CMK (cell line): ENCODE measurements at regions not wholly inside any gene's neighbourhood (a gene's known extent, or its start where the extent isn't known, plus 50 kb on each side); places are given as distances from the start of the nearest gene placed in this dataset.
"Not testable (repeated sequence)": the region's sequence is repeated elsewhere in the genome, so short reads cannot be mapped to it uniquely, and the experiment has no call there.

Experiments
- DNase-seq: peaks from one replicate; pipeline ENCODE4 v3.0.0-alpha.2; 2010; ENCODE audit warnings: low read depth

DNA sequence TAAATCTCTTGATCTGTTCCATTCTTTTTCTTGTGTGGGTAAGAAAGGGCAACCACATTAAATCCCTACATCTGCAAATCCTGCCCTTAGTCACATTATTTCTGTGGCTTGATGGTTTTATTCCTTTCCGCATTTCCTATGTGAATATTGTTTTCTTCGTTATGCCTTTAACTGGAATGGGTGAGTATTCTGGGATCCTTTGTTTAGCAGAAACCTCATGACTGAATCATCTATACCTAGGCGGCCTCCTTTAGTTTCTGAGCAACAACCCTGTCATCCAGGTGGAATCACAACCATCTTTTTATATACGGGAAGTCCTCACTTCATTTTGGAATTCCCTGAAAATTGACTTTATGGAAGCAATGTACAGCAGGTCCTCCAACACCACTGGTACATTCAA is 409.5 kb downstream of the DIRAS2 start:
- DNase-seq, result not testable (repeated sequence)

DNA sequence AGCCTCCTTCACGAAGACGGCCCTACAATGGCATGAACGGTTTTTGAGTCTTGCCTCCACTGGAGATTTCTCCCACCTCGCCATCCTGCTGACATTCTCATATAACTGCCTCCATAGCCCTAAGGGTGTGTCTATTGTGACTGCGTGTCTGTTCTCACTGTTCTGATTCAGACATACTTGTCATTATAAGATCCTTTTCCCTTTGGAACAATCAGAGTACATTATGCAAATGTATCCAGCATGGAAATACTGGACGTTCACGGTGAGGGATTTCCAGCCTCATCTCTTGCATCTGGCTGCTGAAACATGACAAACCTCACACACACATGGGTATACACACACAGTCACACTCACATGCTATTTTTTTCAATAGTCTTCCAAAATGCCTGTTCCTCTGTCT is 402.1 kb downstream of the DIRAS2 start:
- no peak for DNase-seq

DNA sequence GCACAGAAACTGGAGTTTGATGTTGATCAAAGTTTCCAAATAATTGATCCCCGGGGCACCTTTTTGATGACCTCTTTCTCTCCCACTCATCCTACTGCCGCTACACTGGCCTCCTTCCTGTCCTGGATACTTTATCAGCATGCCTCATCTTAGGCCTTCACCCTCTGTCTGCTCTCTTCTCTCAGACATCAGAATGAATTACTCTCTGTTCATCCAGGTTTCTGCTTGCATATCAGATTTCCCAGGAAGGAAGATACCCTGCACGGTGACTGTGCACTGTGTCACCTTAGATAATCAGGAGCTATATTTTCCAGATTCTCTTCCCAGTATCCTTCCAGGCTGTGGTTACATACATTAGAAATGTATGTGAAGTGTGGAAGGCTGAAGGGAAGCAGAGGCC is 397.0 kb downstream of the DIRAS2 start:
- no peak for DNase-seq

DNA sequence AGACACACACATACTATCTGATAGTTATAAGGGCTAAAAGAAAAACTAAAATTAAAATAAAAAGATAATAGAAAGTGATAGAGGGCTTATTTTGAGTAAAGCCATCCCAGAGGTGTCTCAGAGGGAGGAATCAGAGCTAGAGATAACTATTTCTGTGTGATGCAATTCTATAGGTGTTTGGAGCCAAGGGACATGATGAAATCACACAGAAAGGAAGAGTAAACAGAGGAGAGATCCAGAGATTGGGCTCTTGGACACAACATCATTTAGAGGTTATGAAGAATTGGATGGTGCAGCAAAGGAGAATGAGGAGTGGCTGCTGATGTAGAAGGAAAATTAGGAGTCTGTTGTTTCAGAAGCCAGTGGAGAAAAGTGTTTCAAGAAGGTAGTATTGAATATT is 393.5 kb downstream of the DIRAS2 start:
- no peak for DNase-seq

DNA sequence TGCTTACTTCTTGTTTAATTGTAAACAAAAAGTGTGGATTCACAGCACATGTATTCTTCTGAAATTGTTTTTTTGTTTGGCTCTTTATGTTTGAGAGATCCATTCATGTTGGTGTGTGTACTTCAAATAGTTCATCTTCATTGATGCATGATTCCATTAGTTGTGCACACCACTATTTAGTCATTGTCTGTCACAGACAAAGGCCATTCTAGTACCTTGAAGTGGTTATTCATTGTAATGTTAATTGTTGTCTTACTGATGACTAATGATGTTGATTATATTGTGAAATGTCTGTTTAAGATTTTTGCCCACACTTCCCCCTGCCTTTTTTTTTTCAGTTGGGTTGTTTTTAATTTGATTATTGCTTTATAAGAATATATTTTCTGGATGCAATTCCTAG is 391.3 kb downstream of the DIRAS2 start:
- no peak for DNase-seq

DNA sequence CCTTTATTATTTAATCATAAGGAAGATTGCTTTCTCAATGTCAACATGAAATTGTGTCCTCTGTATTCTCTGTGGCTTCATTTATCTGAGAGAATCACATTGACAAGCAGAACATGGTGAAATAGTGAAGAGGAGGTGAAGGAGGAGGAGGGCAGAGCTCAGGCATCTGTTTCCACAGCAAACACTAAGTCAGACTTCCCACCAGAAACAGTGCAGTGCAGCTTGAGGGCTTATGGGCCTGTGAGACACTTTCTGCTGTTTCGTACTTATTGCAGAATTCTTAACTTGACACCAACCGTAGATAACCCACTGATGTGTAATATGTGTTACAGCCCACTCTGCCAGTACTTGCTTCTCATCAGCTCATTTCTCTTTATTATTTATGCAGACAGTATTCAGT is 386.3 kb downstream of the DIRAS2 start:
- no peak for DNase-seq

DNA sequence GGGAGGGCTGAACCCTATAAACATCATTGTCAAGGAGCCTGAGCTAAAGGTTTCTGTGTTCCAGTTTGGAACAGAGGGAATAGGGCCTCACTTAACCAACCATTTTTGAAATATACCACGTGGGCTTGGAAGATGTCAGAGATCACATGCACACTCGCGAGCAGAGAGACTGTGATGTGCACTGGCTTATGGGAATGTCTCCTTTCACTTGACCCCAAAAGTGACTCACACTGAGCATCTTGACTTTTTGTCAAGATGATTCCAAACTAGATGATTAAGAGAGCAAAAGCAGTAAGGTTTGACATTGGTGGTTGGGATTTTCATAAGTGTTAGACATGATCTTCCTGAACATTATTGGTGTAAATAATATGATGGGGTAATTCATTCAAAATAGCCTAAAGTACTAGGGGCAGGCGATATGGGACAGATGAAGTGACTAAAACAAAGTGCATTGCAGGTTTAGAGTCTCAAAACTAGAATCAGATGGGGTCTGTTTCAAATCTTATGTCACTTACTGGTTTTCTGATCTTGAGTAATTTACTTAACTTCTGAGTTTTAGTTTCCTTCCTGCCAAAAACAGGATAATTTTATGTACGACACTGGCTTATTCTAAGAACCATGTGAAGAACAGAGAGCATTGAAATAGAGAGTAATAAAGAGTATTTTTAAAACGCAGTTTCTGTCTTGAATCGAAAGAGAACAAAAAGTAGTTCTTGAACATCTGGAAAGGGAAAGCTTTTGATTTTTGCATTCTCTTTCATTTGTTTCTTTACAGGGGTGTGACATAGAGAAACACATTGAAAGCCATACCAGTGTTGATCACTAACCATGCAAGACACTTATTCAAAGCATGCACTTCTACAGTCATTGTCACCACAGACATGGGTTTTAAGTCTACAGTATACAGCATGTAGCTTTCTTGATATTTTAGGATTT is 383.0 kb downstream of the DIRAS2 start:
- DNase-seq, result no peak

DNA sequence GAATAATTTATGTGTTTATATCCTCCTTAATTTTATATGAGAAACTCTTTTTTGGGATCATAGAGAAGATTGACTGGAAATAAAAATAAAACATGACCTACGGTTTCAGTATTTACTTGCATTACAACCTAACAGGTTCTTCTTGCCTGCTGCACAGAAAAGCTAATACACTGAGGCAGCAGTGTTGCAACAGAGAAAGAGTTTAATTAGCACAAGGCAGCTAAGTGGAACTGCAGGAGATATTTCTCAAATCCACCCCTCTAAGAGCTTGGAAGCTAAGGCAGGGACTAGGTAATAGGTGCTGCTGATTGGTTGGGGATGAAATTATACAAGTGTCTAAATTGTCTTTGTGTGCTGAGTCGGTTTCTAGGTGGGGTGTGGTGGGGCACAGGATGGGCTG is 380.9 kb downstream of the DIRAS2 start:
- DNase-seq, result no peak

DNA sequence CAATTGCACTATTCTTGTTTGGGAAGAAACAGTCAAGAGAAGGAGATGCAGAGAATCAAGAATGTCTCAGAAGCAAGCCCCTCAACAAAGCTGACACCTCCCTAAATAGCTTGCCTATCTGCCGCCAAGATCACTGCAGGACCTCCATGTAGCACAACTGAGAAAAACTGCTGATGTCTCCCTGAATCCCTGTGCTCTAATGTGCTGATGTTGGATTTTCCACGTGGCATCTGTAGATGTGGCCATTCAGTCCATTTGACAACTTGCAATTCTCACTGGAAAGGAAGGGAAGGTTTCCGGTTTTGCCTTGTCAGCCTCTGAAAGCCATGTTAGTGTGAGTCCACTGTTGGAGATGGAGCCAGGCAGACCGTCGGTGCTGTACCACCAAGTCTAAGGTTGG is 374.0 kb downstream of the DIRAS2 start:
- DNase-seq, result no peak

DNA sequence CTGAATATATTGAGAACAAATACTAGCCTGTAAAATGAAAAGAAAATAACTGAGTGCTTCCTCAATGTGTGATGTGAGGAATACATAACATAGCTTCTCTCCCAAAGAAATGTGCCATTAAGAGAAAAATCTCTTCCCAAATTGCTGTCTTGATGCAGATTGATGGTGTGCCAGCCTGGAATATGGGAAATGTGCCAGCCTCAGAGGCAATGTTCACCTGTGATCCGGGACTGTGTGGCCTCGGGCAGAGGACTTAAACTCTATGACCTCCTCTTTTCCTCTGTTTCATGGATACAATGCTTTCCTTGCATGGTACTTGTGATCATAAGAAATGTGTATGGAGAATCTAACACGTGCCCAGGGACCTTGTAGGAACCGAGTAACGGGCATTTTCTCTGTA is 370.9 kb downstream of the DIRAS2 start:
- no peak for DNase-seq

DNA sequence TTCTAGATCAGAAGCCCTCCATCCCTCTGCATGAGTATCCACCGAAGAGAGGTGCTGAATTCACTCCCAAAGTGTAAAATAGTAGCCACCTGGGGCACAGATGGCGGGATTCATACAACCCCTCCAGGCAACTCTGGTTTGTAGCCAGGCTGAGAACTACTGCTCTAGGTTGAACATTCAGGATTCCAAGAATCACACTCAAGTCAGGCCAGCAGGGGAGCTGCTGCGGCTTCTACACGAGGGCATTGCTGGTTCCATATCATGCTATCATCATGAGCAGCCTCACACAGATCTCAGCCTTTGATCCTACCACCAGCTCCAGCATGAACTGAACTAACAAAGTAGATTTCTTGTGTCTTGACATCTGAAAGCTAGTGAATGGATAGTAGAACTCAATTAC is 367.9 kb downstream of the DIRAS2 start:
- DNase-seq, result no peak

DNA sequence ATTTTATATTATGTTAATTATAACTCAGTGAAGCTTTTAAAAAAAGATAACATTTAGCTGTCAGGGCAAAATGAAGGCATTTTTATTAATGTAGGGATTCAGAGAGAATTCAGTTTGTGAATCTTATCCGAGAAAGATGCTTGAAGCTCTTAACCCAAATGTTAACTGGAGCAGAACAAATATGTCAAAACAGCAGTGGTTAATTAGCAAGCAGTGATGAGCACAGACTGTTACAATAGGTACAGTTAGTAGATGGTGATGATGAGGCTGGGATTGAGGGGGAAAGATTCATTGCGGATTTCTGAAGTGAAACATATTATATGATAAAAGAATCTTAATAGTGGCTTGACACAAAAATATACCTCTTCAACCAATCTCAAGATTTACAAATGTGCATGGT is 356.7 kb downstream of the DIRAS2 start:
- DNase-seq, result no peak

DNA sequence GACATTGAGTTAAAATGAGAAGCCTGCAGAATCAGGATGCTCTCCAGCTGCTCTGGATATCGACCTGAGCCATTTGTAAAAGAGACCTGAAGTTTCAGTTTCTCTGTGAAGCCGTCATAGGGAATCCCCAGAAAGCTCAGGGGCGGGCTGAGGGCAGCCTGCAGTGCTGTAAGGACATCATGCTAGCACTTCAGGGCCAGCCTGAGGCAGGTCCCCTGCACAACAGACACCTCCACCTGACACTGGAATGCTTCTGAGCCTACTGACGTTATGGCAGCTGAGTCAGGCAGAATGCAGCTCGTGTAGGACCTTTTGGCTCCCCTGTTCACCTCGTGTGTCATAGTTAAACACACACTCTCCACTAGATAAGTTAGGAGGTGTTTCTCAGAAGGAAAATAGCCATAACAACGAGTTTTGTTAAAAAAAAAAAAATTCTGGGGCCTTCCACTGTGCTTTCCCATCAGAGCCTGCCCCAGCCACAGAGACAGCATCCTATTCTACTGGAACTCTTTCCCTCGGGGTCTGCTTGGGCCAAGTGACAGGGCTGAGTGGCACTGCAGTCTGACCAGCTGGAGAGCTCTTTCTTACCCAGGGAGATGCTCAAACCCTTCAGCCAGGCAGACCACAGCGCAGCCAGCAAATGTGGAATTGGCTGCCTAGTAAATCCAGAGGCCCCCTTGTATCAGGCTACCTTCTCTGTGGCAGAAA is 354.9 kb downstream of the DIRAS2 start:
- no peak for DNase-seq

DNA sequence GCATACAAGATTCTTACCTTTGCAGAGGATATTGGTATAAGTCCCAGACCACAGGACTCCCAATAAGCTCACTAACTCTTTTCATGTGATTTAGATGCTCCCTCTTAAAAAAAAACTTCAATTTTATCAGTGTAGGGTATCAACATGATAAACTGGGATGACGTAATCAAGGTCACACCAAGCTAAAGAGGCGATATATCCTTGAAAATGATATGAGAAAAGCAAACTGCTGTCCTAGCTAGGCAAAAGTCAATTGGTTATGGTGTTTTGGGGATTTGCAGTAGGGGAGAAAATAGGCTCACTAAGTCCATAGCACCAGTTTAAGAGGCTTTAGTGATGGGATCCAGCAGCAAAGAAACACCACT is 354.4 kb downstream of the DIRAS2 start:
- no peak for DNase-seq

DNA sequence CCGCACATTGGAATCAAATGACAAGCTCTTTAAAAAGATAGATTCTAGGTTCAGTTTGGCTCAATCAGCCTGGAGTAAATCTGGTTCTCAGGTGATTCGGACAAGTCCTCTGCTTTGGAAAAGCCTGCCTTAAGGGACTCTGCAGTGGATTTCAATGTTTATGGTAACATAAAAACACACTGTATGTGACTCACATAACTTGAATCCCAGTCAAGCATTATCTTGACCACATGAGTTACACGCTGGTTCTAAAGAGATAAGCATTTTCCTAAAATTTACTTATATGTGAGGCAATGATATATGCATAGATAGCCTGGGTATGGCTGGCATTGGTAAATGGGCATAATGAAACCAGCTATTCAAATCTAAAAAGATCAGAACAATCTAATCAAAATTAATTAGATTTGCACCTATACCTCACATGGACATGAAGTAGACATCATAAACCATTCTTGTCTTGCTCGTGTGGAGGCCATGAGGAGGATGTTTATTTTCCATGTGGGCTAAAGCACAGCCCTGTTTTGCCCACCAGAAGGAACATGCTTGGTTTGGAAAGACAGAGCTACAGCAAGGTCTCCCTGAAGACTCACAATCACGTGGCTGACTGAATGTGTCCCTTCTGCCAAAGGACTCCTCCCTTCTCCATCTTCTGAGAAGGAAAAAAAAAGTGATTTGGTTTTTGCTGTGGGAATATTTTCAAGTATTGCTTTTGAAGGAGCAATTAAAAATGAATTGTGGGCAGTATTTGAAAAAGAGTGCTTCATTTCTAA is 351.7 kb downstream of the DIRAS2 start:
- DNase-seq, result no peak

DNA sequence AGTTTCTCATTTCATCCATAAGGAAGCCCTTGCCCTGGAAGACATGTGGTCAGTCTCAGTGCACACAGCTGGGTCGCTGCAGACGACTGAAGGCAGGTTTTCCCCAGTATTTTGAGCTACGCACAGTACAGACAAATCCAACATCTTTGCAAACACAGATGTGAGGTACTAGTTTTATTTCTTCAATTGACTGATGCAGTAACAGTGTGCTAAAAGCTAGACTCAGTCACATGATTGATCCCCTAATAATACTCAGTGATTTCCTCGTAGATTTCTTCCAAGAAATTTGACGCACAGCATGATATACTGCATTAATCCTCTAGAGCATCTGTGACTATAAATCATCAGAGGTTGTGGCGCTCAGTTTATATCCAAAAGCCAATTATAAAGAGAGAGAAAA is 346.1 kb downstream of the DIRAS2 start:
- no peak for DNase-seq

DNA sequence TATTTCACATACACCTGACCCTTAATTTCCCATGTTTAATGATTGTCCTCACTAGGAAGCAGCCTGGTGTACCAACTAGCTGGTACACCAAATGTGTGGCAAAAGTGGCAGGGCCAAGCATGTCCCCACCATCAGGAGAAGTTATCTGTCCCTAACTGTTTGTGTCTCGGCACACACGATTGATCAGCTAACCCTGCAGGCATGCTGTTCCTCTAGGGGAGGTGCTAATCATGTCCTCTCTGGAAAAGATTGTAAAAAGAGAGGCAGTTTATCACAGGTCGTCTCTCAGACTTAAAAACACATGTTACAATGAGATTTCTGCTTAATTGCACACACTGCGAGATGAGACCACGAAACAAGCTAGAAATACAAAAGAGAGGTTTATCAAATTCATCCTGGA is 342.7 kb downstream of the DIRAS2 start:
- DNase-seq, result no peak

DNA sequence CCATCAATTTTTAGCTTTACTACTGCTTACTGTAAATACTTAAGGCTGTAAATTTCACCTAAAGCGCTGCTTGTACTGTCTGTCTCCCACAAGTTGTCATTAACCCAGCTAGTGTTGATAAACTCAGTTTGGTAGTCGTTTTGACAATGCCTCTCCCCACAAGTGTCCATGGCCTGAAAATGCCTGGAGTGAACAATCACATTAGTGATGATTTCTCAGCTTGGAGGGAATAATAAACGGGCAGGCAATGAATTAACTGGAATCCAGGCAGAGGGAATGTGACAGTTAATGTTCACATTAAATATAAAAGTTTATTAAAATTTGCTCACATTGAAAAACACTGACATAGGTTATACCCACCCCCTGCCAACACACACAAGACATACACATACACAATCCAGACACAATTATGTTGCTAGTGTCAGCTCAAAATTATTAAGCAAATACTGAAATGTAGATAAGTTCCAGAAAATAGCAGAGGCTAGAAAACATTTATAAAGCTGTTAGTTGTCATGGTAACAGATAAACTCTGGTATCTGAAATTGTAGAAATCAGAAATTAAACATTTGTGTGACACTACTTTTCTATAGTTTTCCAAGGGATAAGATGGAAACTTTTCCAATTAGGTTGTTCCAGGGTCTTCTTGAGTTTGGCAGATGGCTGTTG is 341.9 kb downstream of the DIRAS2 start:
- DNase-seq, result no peak

DNA sequence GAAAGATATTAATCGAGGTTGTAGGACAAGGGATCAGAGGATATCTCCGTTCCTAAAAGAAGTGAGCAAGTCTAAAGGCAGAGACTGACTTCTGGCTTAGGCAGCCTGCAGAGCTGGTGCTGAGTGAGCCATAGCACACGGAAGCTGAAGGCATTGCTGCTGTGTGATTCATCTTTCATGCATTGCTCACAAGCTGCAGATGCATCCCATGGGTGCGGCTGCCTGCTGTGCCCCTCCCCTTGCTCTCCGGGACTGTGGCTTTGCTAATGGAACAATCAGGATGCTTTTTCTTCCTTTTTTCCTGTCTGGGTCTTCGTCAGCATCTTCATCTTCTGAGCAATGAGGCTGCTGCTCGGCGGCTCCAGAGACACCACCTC is 341.4 kb downstream of the DIRAS2 start:
- DNase-seq, result no peak

DNA sequence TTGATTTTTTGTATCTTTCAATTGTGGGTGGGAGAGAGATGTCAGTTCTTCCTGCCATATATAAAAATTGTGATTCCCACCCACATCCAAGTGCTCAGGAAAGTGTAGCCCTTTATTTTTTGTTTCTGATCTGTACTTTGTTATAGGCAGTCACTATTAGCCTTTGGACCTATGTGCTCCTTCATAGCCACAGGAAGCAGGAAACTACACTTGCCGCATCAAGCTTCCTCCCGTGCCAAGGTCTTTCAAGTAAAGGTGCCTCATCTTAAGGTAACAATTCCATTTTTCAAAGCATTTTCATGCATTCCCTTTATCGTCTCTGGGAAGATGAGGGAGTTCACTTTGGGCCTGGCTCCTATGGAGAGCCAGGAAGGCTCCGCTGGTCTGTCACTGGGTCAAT is 339.0 kb downstream of the DIRAS2 start:
- DNase-seq, result no peak

DNA sequence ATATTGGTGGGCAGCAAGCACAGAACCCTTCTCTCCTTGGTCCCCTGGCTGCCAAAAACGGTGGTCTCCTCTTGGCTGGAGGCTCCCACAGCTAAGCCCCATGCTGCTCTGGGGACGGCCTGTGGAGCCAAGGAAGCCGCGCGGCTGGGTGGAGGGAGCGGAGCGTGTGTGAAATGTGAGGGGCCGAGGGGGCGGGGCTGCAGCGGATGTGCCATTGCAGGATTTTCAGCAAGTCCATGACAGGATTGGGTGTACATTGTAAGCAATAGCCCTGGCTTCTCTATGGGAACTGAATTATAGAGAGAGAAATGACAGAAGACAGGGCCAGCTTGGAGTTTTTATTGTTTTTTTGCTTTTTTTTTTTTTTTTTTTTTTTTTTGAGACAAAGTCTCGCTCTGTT is 336.5 kb downstream of the DIRAS2 start:
- DNase-seq, result no peak

DNA sequence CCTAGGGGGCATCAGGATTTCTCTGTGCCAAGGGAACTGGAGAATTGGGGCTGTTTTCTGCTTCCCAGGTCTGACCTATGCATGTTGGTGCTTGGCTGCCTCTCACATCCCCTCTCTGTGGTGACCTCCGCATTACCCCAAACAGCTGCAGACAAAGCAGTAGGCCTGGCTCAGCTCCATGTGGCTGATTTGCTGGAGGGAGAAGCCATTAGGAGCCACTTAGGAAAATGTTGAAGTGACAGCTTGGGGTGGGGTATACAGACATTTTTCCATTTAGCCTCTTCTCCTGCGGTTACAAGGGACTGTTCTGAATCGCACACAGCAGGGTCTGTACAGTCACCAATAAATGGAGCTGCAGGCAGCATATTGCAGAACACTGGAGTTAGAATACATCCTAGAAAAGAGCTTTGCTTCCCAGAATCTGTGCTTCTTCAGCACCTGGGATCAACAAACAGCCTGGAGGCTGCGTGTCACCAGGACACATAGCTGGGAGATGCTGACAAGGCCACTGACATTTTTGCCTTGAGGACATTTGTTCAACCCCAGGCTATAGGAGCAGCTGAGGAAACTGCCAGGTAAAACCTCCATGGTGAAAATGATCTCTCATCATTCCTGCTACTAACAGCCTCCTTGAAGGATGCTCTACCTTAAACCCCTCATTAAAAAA is 335.3 kb downstream of the DIRAS2 start:
- DNase-seq, result no peak
